HUES48 (cell line): ENCODE measurements at regions not wholly inside any gene's neighbourhood (a gene's known extent, or its start where the extent isn't known, plus 50 kb on each side); places are given as distances from the start of the nearest gene placed in this dataset.

Experiments
- H3K27ac ChIP-seq: one replicate; pipeline ENCODE4 v1.7.0; 2013; ENCODE audit warnings: low read depth, low read length, inconsistent platforms
- H3K27me3 ChIP-seq: 2 replicates; pipeline ENCODE4 v1.6.1; 2013; ENCODE audit warnings: mild to moderate bottlenecking, low read length; ENCODE audit not compliant: control insufficient read depth, insufficient read depth
- H3K36me3 ChIP-seq: 2 replicates; pipeline ENCODE4 v1.6.1; 2013; ENCODE audit warnings: low read length; ENCODE audit not compliant: control insufficient read depth, insufficient read depth
- H3K4me1 ChIP-seq: 2 replicates; pipeline ENCODE4 v1.6.1; 2013; ENCODE audit warnings: mild to moderate bottlenecking, low read length; ENCODE audit not compliant: control insufficient read depth, insufficient read depth
- H3K4me3 ChIP-seq: 2 replicates; pipeline ENCODE4 v1.5.1; 2013; ENCODE audit warnings: mild to moderate bottlenecking, low read depth, low read length
- H3K9ac ChIP-seq: 2 replicates; pipeline ENCODE4 v1.6.1; 2013; ENCODE audit warnings: mild to moderate bottlenecking, low read depth, low read length, moderate library complexity
- H3K9me3 ChIP-seq: 2 replicates; pipeline ENCODE4 v1.6.1; 2013; ENCODE audit warnings: low read length; ENCODE audit not compliant: control insufficient read depth, insufficient read depth

- Histone ChIP-seq H3K4me3 (no peak overlapping the region), H3K27ac (no peak overlapping the region), H3K36me3 (no peaks in the 10 kb centered on the region), H3K9me3 (no peaks in the 10 kb centered on the region), H3K4me1 (no peaks in the 10 kb centered on the region), H3K9ac (no peak overlapping the region), H3K27me3 (no peaks in the 10 kb centered on the region)
These were observed 433.6 kb downstream of the PIK3R1 start for GRCh38 chr5:68648944-68649857.

GRCh38 chr5:68652534-68652965 is 437.0 kb downstream of the PIK3R1 start:
- no peaks in the 10 kb centered on the region for H3K9me3 ChIP-seq
- no peak overlapping the region for H3K4me3 ChIP-seq
- H3K36me3 ChIP-seq: no peaks in the 10 kb centered on the region
- H3K27me3 ChIP-seq: no peaks in the 10 kb centered on the region
- 0 out of 2 replicates have a peak, but pooled peaks cover 7% of the 10 kb centered on the region for H3K4me1 ChIP-seq
- no peak overlapping the region for H3K9ac ChIP-seq
- no peak overlapping the region for H3K27ac ChIP-seq

GRCh38 chr5:68653471-68653870 is 437.9 kb downstream of the PIK3R1 start:
- no peak overlapping the region for H3K4me3 ChIP-seq
- H3K9me3 ChIP-seq: no peaks in the 10 kb centered on the region
- no peak overlapping the region for H3K27ac ChIP-seq
- H3K4me1 ChIP-seq: 0 out of 2 replicates have a peak, but pooled peaks cover 8% of the 10 kb centered on the region
- H3K27me3 ChIP-seq: no peaks in the 10 kb centered on the region
- no peak overlapping the region for H3K9ac ChIP-seq
- H3K36me3 ChIP-seq: no peaks in the 10 kb centered on the region

- H3K27me3 ChIP-seq: no peaks in the 10 kb centered on the region
- H3K27ac ChIP-seq: no peak overlapping the region
- H3K9ac ChIP-seq: no peak overlapping the region
- H3K4me1 ChIP-seq: 0 out of 2 replicates have a peak, but pooled peaks cover 8% of the 10 kb centered on the region
- H3K9me3 ChIP-seq: no peaks in the 10 kb centered on the region
- no peak overlapping the region for H3K4me3 ChIP-seq
- H3K36me3 ChIP-seq: no peaks in the 10 kb centered on the region
These were observed 436.5 kb upstream of the SLC30A5 start for GRCh38 chr5:68657055-68657961.

GRCh38 chr5:68658810-68659372 is 434.9 kb upstream of the SLC30A5 start:
- Histone ChIP-seq H3K27ac (no peak overlapping the region), H3K4me3 (no peak overlapping the region), H3K9me3 (no peaks in the 10 kb centered on the region), H3K27me3 (no peaks in the 10 kb centered on the region), H3K4me1 (0 out of 2 replicates have a peak, but pooled peaks cover 8% of the 10 kb centered on the region), H3K36me3 (no peaks in the 10 kb centered on the region), H3K9ac (no peak overlapping the region)

GRCh38 chr5:68659881-68660280 is 433.9 kb upstream of the SLC30A5 start:
- Histone ChIP-seq H3K27me3 (no peaks in the 10 kb centered on the region), H3K4me1 (0 out of 2 replicates have a peak, but pooled peaks cover 8% of the 10 kb centered on the region), H3K36me3 (no peaks in the 10 kb centered on the region), H3K27ac (no peak overlapping the region), H3K9ac (no peak overlapping the region), H3K9me3 (no peaks in the 10 kb centered on the region), H3K4me3 (no peak overlapping the region)

GRCh38 chr5:68661237-68661636 is 432.6 kb upstream of the SLC30A5 start:
- Histone ChIP-seq H3K36me3 (no peaks in the 10 kb centered on the region), H3K4me1 (0 out of 2 replicates have a peak, but pooled peaks cover 8% of the 10 kb centered on the region), H3K4me3 (no peak overlapping the region)

GRCh38 chr5:68662804-68663307 is 431.0 kb upstream of the SLC30A5 start:
- Histone ChIP-seq H3K36me3 (no peaks in the 10 kb centered on the region), H3K9me3 (no peaks in the 10 kb centered on the region), H3K9ac (no peak overlapping the region), H3K27me3 (no peaks in the 10 kb centered on the region), H3K27ac (no peak overlapping the region), H3K4me1 (no peaks in the 10 kb centered on the region), H3K4me3 (no peak overlapping the region)

More at GRCh38 chr5:68661237-68661636, 432.6 kb upstream of the SLC30A5 start:
- no peaks in the 10 kb centered on the region for H3K27me3 ChIP-seq
- no peak overlapping the region for H3K27ac ChIP-seq
- no peaks in the 10 kb centered on the region for H3K9me3 ChIP-seq
- H3K9ac ChIP-seq: no peak overlapping the region

- H3K36me3 ChIP-seq: no peaks in the 10 kb centered on the region
- no peaks in the 10 kb centered on the region for H3K4me1 ChIP-seq
- no peak overlapping the region for H3K9ac ChIP-seq
- H3K4me3 ChIP-seq: no peak overlapping the region
- H3K9me3 ChIP-seq: no peaks in the 10 kb centered on the region
- H3K27me3 ChIP-seq: no peaks in the 10 kb centered on the region
- H3K27ac ChIP-seq: no peak overlapping the region
These were observed 423.8 kb upstream of the SLC30A5 start for GRCh38 chr5:68669864-68670575.
